Dermis blood vessel endothelial cell (primary cell): ENCODE measurements at regions not wholly inside any gene's neighbourhood (a gene's known extent, or its start where the extent isn't known, plus 50 kb on each side); places are given as distances from the start of the nearest gene placed in this dataset.
A peak's percentile ranks its signal among the peaks of the same experiment; 100 is the strongest.

Source experiments
- DNase-seq: peaks from one replicate; pipeline ENCODE4 v3.0.0; 2010

DNA sequence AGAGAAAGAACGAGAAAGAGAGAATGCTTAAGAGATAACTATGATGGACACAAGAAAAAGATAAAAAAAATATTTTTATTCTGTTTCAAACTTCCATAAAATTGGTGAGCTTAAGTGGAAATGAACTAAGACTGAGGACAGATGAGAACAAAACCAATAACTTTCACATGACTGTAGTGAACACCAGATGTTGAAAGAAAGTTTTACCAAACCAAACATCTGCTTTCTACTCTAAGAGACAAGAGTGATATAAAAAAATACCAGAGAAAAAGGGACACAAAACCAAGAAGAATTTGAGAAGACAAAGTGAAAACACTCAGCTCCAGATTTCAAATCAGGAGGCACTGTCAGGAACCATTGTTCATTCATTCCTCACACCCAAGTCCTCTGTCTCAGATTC, 147.9 kb downstream of the IMPG2 start:
- DNase-seq, result no peak

DNA sequence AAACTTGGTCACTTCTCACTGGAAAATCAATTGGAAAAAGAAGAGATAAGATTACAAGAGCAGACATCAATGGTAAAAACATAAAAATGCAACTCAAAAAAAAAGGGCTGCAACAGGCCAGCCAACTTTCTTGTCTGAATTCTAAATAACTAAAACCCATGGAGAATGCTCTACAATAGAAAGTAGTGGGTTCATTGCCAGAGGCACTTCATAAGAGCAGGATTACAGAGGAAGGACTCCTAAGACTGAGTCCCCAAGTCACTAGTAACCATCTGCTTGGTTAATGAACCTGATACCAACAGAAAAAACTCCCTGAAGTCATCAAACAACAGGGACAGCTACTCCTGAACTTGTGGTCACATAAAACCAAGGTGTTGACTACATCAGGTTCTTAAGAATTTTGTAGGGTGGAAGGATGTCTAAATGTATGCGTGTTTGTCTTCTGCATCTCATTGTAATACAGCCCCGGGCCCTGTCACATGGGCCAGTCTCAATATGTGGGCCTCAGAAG, 148.6 kb downstream of the IMPG2 start:
- DNase-seq, result no peak

DNA sequence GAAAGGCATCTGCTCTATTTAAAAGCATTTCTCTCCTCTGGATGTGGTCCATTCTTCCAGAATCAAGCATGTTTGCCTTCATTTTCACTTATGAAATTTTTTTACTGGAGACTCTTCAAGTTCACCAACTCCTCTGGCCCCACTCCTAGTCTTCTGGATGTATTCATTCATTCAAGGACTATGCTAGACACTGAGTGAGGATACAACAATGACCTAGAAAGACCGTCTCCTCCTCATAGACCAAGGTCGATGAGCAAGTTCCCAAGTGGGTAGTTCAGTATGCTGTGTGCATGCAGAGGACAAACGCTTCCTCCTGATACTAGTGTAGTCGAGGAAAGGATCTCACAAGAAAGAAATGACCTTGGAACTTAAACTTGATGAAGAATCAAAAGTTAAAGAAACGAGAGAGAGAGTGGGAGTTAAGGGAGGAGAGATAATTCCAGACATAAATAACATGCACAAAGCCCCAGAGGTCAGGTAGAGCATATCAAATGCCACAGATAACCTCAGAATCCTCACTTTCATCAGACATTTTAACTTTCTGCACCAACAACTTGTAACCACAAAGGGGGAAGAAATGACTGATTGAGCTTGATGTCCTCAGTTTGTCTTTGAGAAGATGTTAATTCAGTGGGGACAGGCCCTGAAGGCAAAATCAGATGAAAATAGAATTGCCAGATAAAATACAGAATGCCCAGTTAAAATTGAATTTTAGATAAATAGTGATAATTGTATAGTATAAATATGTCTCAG, 149.4 kb downstream of the IMPG2 start:
- DNase-seq, result no peak

DNA sequence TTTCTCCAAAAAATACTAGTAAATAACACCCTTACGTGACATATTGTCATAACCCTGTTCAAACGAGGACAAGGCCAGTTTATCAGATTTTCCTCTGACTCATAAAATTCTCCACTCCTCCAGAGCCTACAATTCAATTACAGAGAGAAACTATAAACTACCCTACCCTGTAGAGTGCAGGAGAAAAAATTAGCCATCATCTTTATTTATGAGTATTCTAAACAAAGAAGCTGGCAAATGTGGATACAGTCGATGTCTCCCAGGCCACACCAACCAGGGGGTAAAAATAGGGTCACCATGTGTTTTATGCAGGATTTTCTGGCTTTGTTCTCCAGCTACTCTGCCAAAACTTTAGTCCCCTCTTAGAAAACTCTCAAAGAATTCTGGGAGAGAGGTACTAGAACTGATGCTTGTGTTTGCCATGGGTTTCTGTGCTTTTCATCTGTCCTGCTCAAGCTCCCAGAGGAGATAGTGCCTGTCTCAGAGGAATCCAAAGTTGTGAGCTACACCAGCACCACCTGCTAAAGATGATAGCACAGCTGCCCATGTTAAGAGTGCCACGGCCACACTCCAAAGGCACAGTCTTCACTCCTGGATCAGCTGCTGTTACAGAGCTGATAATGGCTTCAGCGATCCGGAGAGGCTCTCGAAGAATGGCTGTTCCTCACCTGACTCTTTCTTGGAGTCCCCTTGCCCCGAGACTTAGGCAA, 150.2 kb downstream of the IMPG2 start:
- DNase-seq, result peak; percentile 7

DNA sequence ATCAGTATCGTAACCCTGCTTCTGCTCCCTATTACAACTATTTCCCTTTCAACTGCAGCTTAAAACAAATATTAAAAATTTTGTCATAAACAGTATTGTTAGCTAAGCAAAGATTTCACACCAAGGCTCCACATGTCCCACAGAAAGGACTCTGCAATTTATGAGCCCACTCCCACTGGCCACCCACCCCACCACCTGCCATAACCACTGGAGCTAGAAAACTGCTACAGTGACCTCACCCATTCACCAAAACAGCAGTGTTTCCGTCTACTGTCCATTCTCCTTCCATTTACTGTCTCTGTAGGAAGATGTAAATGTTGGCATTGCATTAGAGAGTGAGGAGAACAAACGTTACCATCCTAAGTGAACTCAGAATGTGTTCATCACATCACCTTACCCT, 150.9 kb downstream of the IMPG2 start:
- no peak for DNase-seq

DNA sequence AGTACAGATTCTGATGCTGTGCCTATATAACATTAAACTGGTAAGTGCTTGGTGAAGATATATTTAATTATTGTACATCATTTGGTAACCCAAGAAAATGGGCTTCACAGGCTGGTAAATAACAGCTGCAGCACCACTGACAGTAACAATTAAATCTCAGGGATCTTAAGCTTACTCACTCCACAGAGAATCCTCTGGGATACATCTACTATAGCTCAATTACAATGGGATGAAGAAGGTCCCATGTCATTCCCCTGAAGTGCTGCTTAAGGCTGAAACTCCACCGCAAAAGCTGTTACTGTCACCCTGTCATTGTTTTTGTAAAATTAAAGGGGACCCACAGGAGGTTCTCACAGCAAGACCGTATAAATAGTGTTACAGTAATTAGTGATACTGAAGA, 153.0 kb downstream of the IMPG2 start:
- DNase-seq, result no peak

DNA sequence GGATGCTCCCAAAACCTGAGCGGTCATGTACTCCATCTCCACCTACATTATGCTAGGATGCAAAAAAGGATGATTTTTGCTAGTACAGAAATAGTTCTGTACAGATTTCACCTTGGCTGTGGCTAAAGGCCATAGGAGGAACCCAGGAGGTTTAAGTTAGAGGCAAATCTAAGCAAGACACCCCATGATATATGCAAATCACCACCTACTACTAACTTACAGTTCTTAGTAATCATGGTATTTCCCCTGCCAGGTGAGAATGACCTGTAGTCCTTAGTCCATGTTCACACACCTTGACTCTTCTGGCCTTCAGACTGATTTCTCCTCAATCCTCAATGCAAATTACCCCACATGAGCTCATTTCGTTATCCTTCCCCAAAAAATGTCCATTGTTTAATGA, 154.2 kb downstream of the IMPG2 start:
- DNase-seq, result no peak

DNA sequence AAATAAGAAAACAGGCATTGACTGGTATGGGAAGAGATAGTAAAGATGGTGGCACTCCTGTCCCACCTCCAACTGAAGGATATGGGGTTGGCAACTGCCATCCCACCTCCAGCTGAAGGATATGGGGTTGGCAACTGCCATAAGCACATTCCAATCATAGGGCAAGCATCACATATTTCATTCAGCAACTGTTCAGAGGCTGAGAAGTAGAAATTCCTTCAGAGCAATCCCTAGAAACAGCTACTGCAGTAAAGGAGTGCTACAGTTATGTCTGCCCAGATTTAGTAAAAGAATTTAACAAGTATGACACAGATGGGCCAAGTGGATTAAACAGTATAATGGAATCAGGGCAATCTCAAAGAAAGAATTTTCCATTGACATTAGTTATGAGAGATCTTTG, 156.8 kb downstream of the IMPG2 start:
- no peak for DNase-seq

DNA sequence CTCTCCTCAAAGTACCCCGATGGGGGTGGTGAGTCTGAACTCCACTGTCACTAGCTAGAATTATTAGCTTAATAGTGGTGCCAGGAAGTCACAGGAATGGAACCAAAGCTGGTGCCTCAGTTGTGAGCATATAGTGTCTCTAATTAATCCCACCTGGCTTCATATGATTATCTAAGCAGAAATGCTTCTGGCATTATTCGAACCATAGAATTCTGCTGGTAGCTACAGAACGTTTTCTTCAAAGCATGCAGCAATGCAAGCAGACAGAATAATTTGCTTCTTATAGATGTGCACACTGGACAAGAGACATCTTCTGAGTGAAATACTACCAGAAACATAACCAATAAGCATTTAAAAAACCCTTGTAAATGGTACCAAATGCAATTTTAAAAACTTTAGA, 160.9 kb downstream of the IMPG2 start:
- no peak for DNase-seq

DNA sequence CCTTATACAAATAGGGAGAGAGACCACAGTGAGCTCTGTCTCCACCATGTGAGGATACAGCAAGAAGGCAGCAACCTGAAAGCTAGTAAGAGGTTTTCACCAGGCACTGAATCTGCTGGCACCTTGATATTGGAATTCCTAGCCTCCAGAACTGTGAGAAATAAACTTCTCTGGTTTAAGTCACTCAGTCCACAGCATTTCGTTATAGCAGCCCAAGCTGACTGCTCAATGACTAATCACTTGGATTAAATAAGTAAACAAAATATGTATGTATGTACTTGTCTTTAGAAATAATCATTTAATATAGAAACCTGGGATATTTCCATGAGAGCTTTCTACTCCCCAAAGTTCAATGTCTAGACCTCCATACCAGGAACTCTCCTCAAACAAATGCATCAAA, 162.0 kb downstream of the IMPG2 start:
- no peak for DNase-seq

DNA sequence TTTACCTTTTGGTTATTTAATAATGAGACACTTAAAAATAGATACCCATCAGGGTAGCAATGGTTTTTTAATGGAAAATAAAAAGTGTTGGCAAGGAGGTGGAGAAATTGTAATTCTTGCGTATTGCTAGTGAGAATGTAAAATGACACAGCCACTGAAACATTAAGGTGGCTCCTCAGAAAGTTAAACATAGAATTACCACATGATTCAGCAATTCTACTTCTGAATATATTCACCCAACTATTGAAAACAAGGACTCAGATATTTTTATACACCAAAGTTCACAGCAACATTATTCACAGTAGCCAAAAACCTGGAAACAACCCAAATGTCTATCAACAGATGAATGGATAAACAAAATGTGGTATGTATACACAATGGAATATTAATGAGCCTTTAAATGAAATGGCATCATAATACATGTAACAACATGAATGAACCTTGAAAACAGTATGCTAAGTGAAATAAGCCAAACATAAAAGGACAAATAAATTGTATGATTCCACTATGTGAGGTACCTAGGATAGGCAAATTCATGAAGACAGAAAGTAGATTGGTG, 163.5 kb downstream of the IMPG2 start:
- no peak for DNase-seq

DNA sequence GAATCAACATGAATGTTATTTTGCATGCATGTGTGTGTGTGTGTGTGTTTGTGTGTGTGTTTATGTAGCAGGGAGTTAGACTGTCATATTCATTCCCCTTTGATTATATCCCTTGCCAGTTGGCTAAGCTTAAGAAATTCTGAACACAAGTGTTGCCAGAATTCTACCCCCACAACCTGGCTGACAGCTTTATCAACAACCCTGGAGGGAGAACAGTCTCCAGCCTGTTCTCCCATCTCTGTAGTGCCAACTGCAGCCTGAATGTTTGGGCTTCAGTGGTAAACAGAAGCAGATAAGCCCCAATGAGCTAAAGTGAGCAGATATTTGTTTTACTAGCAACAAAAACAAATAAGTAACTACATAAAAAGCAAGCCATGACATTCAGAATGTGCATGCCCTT, 162.6 kb upstream of the ABI3BP start:
- no peak for DNase-seq

DNA sequence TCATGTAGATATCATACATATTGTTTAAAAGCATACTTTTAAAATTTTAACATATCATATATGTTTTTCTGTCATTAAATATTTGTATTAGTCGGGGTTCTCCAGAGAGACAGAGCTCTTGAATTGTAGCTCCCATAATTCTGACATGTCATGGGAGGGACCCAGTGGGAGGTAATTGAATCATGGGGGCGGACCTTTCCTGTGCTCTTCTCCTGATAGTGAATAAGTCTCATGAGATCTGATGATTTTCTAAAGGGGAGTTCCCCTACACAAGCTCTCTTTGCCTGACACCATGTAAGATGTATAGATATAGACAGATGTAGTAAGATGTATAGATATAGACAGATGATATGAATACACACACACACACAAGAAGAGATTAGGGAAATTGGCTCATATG, 161.2 kb upstream of the ABI3BP start:
- DNase-seq, result no peak

DNA sequence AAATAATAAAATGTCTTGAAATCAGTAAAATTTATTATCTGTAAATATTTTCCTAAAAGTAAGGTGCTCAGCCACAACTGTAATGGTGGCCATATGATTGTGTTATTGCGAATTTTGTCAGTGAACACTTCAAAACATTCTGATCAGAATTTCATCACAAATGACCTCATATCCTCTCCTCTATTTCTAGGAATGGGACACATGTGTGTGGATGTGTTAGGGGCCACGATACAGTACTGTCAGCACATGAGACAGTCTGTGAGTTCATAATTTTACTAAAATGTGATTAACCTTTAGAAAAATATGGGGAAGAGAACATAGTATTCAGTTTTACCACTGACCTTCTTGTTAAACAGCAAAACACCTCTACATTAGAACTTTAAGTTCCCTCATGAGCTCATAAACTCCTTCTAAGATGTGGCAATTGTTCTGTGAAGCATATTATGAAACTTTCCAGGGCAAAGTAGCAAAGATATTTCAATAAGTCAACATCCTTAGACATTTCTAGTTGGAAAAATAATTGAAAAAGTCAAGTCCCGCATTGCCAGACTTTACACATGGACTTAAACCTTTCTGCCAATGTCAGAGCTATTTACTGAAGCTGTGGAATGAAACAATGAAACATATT, 158.2 kb upstream of the ABI3BP start:
- DNase-seq, result no peak

DNA sequence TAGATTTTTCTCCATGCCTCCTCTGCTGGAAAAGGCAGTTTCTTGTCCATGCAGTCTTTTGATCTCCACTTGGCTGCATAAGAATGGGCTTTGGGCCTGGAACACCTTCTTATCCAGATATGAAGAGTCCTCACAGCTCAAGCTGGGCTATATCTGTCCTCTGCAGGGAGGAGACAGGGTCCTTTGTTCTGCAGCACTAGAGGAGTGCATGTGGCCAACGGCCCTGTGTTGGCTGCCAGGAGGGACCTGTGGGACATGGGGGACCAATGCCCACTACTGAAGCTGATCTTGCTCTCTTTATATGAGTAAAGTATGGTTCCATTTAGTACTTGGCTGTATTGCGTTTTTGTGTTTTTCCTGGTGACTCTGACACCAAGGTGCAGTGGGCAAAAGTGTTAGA, 157.3 kb upstream of the ABI3BP start:
- no peak for DNase-seq

DNA sequence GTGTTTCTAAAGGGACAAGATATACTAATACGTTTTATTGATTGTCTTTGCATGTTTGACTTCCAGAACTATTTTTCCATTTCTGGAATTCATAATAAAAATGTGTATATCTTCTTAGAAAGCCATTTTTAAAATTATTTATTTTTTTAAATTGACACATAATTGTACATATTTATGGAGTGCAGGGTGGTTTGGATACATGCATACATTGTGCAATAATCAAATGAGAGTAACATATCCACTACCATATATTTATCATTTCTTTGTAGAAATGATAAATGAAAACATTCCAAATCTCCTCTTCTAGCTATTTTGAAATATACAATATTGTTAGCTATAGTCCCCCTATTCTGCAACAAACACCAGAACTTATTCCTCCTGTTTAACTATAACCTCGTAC, 156.5 kb upstream of the ABI3BP start:
- DNase-seq, result no peak

DNA sequence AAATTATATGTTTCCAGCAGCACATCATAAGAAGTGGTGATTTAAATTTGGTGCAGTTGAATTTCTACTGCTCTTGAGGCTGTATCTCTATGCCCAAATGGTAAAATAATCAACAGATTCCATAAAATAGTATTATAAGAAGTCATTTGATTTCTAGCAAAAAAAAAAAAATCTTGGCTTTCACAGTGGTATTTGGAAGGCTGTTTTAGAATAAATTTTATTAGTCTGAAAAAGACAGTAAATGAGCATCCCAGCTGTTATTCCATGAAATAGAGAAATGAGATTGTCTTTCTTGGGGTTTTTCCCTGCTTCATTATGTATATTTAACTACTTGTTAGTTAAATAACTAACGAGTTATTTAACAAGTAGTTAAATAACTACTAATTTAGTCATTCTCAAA, 156.0 kb upstream of the ABI3BP start:
- no peak for DNase-seq

DNA sequence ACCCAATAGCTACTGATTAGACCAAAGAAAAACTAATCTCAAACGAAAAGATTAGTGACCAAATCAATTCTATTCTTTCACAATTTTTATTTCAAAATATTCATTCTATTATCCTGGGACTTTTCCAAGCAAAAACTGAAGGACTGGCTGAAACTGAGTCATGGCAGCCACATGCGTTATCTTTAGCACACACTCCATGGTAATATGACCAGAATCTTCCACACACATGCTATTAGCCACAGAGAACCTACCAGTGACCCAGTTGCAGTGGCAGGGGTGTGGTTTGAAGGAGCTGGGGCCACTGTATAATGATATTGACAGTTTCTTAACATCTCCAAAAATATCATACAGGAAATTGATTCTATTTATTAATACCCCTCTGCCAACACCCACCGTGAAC, 154.8 kb upstream of the ABI3BP start:
- DNase-seq, result no peak

DNA sequence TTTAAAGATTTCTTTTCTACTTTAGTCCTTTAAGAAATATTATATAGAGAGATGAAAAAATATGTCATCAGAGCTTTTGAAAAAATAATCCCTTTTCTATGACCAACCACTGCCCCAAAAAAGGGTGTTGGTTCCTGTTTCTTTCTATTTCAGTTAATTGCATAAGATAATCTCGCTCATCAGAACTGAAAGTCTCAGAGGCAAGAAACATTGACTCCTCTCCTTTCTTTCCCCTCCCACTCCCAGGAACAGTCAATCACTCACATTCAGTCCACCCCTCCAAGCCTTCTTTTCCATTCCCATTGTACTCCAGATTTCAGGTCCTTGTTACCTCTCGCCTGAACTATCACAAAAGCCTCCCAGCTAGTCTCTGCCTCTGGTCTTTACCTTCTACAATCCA, 153.7 kb upstream of the ABI3BP start:
- no peak for DNase-seq

DNA sequence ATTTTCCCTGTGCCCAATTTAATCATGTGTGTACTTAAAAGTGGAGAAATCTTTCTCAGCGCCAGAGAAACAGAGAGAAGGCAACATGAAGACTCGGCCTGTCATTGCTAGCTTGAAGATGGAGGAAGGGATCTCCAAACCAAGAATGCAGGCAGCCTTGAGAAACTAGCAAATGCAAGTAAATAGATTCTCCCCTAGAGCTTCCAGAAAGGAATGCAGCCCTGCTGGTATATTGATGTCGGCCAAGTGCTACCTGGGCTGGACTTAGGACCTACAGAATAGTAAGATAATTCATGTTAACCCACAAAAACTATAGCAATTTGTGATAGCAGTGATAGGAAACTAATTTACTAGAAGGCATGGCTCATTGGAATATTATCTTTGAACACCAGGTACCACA, 150.9 kb upstream of the ABI3BP start:
- no peak for DNase-seq

DNA sequence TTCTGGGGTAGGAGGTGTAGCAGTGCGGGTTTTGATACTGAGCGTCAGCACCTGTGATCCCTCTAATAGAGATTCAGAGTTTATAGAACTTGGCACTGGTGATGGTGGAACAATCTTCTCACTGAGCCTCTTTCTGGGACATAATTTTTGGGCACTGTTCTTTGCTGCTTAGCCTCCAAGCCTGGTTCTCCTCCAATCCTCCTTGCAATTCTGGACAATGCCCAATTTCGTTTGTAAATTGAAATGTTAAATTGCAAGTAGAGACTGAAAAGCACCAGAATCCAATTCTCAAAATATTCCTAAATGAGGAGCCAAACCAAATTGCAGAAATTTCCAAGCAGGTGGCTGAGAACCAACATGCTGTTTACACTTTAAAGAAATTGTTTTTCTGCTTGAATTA, 149.8 kb upstream of the ABI3BP start:
- no peak for DNase-seq

DNA sequence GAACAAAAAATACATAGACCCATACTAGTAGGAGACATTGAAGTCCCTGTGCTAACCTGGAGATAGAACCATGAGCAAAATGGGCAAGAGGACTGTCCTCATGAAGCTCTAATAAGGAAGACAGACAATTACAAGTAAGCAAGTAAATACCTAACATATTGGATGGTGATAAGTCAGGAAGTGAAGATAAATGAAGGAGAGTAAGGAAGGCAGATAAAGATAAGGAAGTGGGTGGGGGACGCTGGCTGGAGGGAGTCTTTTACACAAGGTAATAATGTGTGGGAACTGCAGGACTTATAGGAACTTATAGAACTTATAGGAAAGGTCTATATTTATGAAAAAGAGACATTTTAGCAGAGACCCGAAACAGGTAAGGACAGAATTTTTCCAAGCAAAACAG, 148.9 kb upstream of the ABI3BP start:
- no peak for DNase-seq

DNA sequence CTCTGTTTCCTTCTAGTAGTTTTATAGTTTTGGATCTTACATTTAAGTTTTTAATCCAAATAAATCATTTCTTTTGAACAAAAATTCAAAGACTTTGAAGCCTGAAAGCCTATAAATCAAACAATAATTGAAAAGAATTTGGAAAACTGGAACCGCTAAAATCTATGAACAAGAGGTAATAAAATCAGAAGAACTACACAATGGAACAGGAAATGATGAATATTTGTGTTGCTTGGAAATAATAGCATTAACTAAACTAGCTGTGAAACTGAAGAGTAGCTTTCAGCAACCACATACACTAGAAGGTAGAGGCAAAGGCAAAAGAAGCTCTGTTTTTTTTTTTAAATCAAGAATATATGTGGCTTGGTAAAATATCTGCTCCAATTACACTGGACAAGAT, 147.9 kb upstream of the ABI3BP start:
- peak; percentile 53 for DNase-seq

DNA sequence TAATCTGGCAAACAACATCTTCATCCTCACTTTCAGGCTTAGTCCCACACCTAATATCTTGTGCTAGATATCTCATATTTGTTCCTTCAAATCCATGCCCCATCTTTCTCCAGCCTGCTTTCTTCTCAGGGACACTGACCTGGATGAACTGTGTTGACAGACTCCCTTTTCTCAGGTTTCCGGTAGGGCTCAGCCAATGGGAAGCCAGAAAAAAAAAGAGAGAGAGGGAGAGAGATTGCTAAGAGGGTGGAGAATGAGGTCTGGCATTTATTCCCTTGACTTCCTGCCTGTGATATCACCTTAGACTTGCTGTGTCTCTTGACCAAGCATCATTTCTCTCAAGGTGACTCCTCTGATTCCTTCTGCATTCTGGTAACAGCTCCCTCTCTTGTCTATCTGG, 145.6 kb upstream of the ABI3BP start:
- no peak for DNase-seq
